ENCODE measurements at regions not wholly inside any gene's neighbourhood (a gene's known extent, or its start where the extent isn't known, plus 50 kb on each side); places are given as distances from the start of the nearest gene placed in this dataset.

- Histone ChIP-seq H3K4me3 (ENCODE audit: insufficient read depth, low read length) (no peak overlapping the region), H3K27ac (ENCODE audit: low read depth, low read length) (no peak overlapping the region), H3K36me3 (ENCODE audit: insufficient read depth, low read length) (no peaks in the 10 kb centered on the region), H4K20me1 (ENCODE audit: insufficient read depth, low read length) (no peaks in the 10 kb centered on the region), H3K27me3 (ENCODE audit: insufficient read depth, low read length) (no peaks in the 10 kb centered on the region), H2AFZ (ENCODE audit: low read length) (no peak overlapping the region), H3K4me1 (ENCODE audit: insufficient read depth, low read length) (no peaks in the 10 kb centered on the region), H3K4me2 (ENCODE audit: insufficient read depth, low read length) (no peak overlapping the region), H3K9me3 (ENCODE audit: low read depth, low read length) (peaks cover 3% of the 10 kb centered on the region), H3K79me2 (ENCODE audit: insufficient read depth, low read length) (no peaks in the 10 kb centered on the region)
- TF ChIP-seq CTCF (IDR thresholded peaks at IDR 0.05; ENCODE audit: extremely low read depth, low read depth, low read length): no peak
- no peak for DNase-seq (ENCODE audit: insufficient read length, low spot score, missing footprints)
Measured at GRCh38 chr7:144960763-144961162, 124.9 kb upstream of the TPK1 start.

- H3K9me3 ChIP-seq (ENCODE audit: low read depth, low read length): peaks cover 2% of the 10 kb centered on the region
- no peaks in the 10 kb centered on the region for H4K20me1 ChIP-seq (ENCODE audit: insufficient read depth, low read length)
- H3K27ac ChIP-seq (ENCODE audit: low read depth, low read length): no peak overlapping the region
- DNase-seq (ENCODE audit: insufficient read length, low spot score, missing footprints): no peak
- no peaks in the 10 kb centered on the region for H3K4me1 ChIP-seq (ENCODE audit: insufficient read depth, low read length)
- no peak overlapping the region for H3K4me2 ChIP-seq (ENCODE audit: insufficient read depth, low read length)
- no peak overlapping the region for H2AFZ ChIP-seq (ENCODE audit: low read length)
- H3K79me2 ChIP-seq (ENCODE audit: insufficient read depth, low read length): no peaks in the 10 kb centered on the region
- TF ChIP-seq CTCF (IDR thresholded peaks at IDR 0.05; ENCODE audit: extremely low read depth, low read depth, low read length): no peak
- H3K36me3 ChIP-seq (ENCODE audit: insufficient read depth, low read length): no peaks in the 10 kb centered on the region
- no peak overlapping the region for H3K4me3 ChIP-seq (ENCODE audit: insufficient read depth, low read length)
- H3K27me3 ChIP-seq (ENCODE audit: insufficient read depth, low read length): no peaks in the 10 kb centered on the region
Measured at GRCh38 chr7:144957998-144958397, 122.1 kb upstream of the TPK1 start.

DNA sequence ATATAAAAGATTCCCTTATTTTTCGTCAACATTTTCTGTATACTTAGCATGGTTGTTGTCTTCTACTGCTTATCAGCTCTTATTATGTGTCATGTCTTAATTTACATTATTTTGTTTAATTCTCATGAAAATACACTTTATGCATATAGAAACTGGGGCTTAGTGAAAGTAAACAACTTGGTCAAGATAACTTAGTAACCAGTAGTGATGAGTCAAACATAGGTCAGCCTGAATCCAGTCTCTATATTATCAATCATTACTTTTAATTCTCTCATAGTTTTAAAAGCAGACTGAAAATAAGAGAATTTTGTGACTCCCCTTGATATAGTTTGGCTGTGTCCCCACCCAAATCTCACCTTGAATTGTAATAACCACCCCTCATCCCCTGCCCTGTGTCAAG lies 119.6 kb upstream of the TPK1 start:
- H3K9me3 ChIP-seq (ENCODE audit: low read depth, low read length): peaks cover 2% of the 10 kb centered on the region
- H3K36me3 ChIP-seq (ENCODE audit: insufficient read depth, low read length): no peaks in the 10 kb centered on the region
- H3K4me3 ChIP-seq (ENCODE audit: insufficient read depth, low read length): no peak overlapping the region
- no peaks in the 10 kb centered on the region for H3K79me2 ChIP-seq (ENCODE audit: insufficient read depth, low read length)
- no peaks in the 10 kb centered on the region for H3K4me1 ChIP-seq (ENCODE audit: insufficient read depth, low read length)
- no peak overlapping the region for H2AFZ ChIP-seq (ENCODE audit: low read length)
- no peak overlapping the region for H3K4me2 ChIP-seq (ENCODE audit: insufficient read depth, low read length)
- no peak for DNase-seq (ENCODE audit: insufficient read length, low spot score, missing footprints)
- H4K20me1 ChIP-seq (ENCODE audit: insufficient read depth, low read length): no peaks in the 10 kb centered on the region
- H3K27ac ChIP-seq (ENCODE audit: low read depth, low read length): no peak overlapping the region
- TF ChIP-seq CTCF (IDR thresholded peaks at IDR 0.05; ENCODE audit: extremely low read depth, low read depth, low read length): no peak
- no peaks in the 10 kb centered on the region for H3K27me3 ChIP-seq (ENCODE audit: insufficient read depth, low read length)

DNA sequence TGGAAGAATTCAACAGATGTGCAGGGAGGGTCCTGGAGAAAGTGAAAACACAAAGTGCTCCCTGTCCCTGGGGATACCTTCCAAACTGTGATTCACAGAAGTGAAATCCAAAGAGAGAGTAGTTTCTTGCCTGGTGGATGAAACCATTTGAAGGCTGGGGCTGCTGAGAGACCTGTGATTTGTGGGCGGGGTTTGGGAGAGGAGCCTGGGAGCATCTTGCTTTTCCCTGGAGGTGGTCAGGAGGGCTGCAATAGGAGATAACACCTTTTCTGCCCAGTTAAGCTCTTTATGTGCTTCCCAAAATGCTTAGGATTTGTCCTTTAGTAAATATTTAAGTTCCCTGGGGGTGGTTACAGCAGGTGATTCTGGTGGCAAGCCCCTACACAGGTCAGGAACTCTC lies 105.3 kb upstream of the TPK1 start:
- Histone ChIP-seq H3K36me3 (ENCODE audit: insufficient read depth, low read length) (no peaks in the 10 kb centered on the region), H3K4me3 (ENCODE audit: insufficient read depth, low read length) (no peak overlapping the region), H3K27ac (ENCODE audit: low read depth, low read length) (no peak overlapping the region), H3K4me2 (ENCODE audit: insufficient read depth, low read length) (no peak overlapping the region), H3K27me3 (ENCODE audit: insufficient read depth, low read length) (no peaks in the 10 kb centered on the region), H3K9me3 (ENCODE audit: low read depth, low read length) (peaks cover 2% of the 10 kb centered on the region), H3K4me1 (ENCODE audit: insufficient read depth, low read length) (no peaks in the 10 kb centered on the region), H3K79me2 (ENCODE audit: insufficient read depth, low read length) (no peaks in the 10 kb centered on the region), H4K20me1 (ENCODE audit: insufficient read depth, low read length) (no peaks in the 10 kb centered on the region), H2AFZ (ENCODE audit: low read length) (no peak overlapping the region)
- TF ChIP-seq CTCF (IDR thresholded peaks at IDR 0.05; ENCODE audit: extremely low read depth, low read depth, low read length): no peak
- DNase-seq (ENCODE audit: insufficient read length, low spot score, missing footprints): no peak

Data from osteoblast (primary cell).